GM04504 (cell line): ENCODE measurements at regions not wholly inside any gene's neighbourhood (a gene's known extent, or its start where the extent isn't known, plus 50 kb on each side); places are given as distances from the start of the nearest gene placed in this dataset.

ENCODE experiments used
- DNase-seq: peaks from one replicate; pipeline ENCODE4 v3.0.0-alpha.2; 2012; ENCODE audit warnings: low read depth

DNA sequence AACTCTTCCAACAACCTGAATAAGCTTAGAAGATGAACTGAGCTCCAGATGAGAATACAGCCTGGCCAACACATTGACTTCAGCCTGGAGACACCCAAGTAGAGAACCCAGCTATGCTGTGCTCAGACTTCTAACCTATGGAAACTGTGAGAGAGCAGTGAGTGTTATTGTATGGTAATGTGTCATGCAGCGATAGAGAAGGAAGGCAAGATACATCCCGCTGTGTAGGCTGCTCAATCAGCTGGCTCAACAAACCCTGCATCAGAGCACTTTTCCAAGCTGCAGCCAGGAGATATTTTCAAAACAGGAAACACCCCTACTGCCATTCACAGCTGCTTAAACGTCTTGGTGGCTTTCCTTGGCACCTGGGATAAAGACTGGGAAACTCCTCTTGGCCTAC, 321.3 kb downstream of the SIPA1L2 start:
- DNase-seq: no peak

DNA sequence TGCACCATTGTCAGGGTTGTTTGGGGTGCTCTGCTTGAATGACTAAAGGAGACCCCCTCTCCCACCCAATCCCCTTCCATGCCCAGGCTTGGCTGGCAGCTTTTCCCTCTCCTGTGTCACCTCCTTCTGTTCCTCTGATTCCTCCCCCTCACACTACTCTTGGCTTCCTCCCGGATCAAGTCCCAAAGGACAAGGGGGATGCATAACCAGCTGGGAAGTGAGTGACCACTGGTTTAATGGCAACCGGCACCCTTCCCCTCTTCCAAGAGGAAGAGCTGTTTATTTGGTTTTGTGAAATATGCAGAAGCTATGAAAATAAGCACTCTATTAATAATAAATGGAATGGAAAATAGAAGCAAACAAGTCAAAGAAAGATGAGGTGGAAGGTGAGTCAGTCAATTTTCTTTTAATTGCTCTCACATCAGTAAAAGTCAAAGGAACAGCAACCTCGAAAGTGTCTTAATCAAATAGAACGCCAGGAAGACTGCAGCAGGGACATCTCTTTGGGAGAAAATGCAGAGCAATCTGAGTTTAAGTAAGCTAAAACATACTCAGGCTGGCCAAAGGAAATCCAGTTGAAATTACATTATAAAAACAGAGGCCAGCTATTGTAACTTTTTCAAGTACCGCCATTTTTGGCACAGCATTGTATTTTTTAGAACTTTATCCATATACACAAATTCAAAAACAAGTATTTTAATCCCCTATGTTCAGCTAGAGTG, 322.5 kb downstream of the SIPA1L2 start:
- no peak for DNase-seq

DNA sequence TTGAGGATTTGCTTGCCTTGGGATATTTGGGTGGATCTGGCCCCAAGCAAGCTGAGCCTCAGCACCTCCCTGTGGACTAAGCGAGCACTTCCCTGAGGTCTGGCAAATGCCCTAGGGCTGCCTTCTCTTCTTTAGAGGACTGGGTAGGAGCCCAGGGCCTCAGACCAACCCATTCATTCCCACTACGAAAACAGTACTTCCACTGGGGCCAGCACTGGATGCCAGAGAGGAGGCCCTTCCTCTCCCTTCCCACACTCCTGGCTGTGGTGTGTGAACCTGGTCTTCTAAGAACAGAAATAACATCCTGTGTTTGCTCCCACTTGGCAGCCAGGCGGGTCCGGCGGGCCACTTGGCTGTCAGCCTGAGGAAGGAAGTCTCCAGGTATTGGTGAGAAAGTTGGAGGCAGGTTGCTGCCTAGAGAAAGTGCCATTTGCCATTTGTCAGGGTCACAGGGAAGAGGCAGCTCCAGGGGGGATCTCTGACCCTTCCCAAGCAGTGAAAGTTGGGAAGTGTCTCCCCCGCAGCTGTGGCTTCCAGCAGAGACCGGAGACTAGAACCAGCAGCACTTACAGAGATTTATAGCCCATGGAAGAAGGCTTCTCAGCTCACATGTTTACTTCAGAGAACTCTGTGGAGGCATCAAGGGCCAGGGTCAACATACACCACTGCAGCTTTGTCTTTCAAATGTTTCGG, 323.5 kb downstream of the SIPA1L2 start:
- no peak for DNase-seq

DNA sequence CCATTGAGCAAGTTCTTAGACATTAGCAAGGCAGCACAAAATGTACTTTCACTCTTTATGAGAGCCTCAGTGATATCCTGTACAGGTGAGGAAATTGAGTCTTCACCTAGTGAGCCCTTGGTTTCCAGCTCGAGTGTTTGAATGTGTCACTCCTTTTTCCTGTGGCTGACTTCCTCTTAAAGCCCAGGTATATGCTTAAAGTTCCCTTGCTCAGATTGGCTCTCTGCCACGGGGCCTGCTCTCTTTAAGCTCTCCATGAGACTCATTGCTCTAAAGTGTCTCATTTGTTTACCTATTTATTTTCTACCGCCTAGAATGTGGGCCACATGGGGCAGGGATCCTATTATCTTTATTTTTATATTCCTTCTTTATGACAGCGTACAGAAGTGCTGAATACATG, 324.9 kb downstream of the SIPA1L2 start:
- DNase-seq: no peak

DNA sequence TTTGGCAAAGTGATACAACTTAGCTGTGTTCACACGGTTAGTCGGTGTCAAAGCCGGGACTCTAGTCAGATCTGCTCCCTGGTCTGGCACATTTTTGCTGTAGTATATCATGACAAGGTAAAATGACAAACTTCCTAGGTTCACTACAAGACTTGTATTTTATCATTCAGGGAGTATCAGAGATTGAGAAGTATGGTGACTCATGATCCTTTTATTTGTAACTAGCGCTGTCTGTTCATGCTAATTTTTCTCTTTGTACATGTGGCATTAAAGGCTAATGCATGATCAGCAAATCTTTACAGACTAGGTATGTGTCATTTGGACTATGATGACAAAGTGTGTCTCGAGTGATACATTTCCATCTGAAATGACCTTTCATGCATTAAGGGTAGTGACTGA, 326.7 kb downstream of the SIPA1L2 start:
- no peak for DNase-seq

DNA sequence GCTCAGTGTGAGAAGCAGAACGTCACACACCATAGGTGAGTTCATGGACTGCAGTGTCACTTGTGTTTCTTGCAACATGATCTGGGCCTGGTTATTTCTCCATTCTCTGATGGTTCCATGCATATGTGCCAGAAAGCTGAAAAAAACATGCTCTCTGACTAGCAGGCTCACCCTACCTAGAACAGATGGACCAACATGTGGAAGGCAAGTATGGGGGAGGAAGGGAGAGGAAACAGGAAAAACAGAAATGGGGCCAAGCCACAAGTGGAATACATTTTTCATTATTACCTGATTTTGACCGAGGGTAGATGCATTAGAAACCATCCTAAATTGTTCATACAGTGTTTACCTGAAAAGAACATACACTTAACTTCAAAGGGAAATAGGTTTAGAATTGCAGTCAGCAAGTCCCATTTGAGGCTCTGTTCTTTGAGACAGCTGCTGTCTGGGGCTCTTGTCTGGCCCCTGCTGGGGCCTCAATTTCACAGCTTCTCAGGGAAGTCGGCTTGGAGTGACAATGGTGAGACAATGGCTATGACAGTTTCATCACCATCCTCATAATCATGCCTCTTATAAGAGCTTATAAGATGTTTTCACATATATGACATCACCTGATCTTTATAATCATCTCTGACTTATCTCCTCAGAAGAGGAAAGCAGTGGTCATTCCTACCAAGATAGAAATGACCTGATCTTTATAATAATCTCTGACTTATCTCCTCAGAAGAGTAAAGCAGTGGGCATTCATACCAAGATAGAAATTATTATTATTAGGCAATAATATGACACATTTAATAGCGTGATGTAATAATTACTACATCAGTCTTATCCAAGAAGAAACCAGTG, 327.3 kb downstream of the SIPA1L2 start:
- DNase-seq: no peak

DNA sequence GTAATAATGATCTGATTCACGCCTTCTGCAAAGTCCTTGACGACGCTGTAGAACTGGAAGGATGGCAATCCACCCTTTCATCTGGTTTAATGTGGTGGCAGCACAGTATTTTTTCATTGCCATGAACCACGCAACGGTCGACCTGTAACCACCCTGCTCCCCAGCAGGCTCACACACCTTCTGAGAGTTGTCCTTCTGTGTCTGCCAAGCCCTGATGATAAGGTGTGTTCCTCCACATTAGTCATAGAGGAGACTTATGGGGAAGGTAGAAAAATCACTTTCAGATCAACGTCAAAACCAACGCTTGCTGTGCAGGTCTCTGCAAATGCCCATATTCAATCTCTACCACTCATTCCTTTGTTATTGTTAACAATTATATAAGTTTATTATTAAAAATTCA, 328.7 kb downstream of the SIPA1L2 start:
- no peak for DNase-seq

DNA sequence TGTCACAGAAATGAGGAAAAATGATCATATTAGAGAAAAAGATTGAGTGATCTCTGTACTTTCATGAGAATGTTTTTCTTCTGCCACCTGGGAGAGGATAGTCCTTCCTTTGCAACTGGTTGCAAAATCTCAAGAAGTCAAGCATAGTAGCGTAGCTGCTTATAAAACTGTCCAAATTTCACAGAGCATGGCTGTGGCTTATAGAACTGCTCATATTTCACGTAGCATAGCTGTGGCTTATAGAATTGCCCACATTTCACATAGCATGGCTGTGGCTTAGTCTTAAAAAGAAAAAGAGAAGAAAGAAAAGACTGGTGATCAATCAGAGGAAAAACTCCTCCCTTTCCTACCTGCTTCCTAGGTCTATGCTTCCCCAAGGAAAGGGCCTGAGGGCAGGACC, 329.5 kb downstream of the SIPA1L2 start:
- DNase-seq: no peak

DNA sequence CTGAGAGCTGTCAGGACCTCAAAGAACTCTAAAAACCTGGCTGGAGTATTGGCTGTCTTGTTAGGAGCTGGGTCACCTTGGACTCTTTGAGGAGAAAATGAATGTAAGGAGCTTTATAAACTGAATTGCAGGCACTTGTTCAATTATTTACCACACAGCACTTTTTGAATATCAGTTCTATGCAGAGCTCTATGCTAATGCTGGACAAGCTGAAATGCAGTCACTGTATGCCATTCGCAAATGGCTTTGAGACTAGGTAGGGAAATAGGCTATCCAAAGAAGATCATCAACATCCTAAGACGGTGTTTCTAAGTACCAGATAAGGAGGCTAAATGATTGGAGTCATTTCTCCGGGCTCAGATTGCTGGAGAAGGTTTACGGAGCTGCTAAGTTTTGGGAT, 333.5 kb downstream of the SIPA1L2 start:
- DNase-seq: no peak

DNA sequence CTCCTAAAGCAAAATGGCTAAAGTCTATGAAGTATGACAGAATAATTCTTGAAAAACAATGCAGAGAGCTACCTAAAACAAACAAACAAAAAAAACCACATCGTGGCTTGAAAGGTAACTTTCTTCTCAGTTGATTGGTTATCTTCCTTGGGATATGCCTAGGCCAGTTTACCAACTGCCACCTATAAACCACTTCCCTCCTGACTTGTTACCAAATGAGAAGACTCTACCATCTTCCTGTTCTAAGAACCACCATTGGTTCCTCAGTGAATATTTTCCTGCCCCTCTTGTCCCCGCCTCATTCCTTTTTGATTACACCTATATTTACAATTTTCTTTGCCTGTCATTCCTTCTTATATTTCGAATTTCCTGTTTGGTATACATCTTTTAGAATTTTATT, 336.6 kb downstream of the SIPA1L2 start:
- no peak for DNase-seq

DNA sequence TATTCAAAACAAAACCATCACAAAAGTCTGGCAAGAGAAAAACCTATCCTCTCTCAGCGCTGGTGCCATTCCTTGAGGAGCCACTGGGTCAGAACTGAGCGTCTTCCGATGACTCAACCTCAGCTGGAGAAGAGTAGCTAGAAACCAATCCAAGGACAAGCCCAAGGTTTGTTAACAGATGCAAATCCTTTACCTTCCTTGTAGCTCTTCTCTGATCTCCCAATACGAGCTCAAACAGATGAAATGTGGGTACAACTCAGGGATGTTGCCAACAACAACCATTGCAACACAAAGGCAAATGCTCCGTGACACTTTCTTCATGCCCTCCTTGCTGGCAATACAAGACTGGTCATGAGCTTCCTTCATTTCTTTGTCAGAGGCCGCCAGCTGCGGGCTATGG, 337.1 kb downstream of the SIPA1L2 start:
- no peak for DNase-seq

DNA sequence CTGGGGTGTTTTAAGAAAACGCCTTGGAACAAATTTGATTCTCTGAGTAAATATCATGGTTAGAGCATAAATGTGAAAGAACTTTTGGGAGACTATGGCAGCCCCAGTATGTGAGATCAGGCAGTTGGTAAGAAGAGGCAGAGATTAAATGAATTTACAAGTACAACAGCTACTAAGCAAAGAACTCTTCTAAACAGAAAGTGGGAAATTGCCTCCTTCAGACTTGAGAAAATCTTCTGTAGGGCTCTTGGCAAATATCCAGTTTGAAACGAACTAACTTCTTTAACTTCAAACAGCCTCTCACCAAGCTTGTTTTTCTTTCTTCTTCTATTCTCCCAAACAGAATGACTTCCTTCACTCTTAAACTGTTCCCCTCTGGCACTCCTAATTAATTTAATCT, 337.7 kb downstream of the SIPA1L2 start:
- no peak for DNase-seq

DNA sequence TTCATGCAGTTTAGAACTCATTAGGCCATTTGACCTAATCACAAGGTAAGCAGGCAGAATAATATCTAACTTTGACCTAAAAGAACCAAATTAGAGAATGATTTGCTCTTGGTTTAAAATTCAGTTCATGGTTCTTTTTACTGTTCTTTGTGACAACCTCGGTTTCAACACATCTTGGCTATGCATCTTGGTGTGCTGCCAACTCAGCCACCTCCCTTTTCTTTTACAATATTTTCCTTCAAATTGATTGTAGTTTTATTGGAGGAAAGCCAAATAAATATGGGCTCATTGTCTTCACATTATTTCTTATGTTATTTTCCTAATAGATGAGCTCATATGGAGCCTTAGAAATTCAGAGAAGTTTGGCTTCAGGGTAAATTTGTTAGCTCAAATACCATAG, 338.3 kb downstream of the SIPA1L2 start:
- DNase-seq: no peak

DNA sequence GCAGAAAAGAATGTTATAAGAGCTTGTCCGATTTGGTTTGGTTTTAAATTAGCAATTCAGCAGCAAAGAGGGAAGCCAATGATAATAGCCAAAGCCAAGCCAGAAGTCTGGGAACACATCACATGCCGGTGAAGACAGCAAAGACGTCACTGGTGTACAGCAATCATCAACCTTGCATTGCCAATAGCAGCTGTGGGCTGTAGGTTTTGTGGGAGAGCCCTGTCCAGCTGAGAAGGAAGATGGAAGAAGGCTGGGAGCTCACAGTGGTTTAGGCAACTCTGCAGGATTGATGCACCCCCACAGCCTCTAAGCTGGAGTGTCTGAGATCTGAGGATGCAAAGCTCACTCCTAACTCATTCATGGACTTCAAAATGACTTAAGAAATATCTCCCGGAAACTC, 338.7 kb downstream of the SIPA1L2 start:
- no peak for DNase-seq

DNA sequence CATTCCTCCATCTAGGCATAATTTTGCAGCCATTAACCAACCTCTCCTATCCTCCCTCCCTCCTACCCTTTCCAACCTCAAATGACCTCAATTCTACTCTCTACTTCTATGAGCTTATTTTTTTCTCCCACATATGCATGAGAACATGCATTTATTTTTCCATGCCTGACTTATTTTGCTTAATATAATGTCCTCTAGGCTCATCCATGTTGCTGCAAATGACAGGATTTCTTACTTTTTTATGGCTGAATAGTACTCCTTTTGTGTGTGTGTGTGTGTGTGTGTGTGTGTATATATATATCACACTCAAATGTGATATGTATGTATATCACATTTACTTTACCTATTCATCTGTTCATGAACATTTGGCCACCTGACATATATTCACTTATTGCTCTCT, 339.4 kb downstream of the SIPA1L2 start:
- no peak for DNase-seq

DNA sequence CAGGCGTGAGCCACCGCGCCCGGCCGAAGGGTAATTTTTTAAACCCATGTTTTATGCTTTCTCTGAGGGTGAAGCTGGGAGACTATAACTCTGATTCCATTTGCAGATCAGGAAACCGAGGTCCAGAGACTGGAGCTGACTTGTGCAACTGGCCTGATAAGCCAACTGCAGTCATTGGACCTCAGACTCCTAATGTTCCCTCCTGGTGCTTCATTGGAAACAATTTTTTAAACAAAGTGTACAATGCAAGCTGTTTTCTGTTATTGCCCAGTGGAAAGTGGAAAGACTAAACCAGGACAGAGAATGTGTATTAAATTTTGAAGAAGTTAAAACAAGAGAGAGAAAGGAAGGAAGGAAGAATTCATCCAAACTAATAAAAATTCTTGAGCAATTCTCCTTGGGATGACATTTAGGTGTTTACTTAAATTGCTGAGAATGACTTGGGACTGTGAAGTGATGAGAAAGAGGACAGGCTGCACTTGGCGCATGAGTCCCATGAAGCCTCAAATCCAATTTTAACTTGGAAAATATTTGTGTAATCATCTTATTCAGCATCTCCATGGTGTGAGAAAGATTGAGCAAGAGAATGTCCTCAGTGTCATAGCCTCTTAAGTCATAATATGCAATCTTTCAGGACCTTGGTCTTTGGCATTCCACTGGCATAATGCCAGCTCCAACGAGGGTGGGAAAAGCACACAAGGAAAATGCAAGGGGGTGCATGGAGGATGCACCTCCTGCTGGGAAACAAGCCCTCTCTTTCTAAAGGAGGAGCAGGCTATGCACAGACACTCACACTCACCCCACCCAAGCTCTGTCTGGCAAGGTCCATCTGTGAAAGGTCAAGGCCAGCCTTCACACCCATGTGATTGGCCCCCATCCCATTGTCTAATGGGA, 342.0 kb downstream of the SIPA1L2 start:
- DNase-seq: peak; percentile 26

DNA sequence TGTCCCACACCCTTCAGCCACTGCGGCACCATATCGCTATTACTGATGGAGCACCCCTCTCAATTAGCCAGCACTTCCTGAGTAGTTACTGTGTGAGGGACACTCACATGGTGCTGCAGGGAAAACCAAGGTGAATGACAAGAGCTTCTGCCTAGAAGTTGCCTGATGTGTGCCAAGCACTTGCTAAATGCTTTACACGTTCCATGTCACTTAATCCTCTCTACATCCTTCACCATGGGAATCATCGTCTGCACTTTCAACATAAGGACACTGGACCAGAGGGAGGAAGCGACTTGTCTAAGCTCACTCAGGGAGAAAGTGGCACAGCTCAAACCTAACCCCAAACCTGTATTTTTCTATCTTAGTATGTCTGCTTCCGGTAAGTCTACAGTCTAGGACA, 344.8 kb downstream of the SIPA1L2 start:
- DNase-seq: no peak

DNA sequence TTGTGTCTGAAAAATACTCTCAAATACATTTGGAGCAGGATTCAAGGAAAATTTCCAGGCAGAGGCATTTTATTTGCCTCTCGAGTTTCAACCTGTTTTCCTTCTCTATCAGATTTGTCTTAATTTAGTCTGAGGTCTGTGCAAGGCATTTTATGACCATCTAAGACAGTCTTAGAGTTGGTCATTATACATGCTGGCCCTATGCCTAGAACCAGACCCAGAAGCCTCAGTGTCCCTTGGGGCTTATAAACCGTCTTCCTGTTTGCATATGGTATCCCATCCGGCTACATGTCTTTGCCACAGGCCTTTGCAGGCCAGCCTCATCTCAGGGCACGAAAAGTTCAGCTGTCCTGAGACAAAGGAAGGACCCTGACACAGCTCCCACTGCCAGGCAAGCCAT, 346.1 kb downstream of the SIPA1L2 start:
- peak; percentile 20 for DNase-seq

DNA sequence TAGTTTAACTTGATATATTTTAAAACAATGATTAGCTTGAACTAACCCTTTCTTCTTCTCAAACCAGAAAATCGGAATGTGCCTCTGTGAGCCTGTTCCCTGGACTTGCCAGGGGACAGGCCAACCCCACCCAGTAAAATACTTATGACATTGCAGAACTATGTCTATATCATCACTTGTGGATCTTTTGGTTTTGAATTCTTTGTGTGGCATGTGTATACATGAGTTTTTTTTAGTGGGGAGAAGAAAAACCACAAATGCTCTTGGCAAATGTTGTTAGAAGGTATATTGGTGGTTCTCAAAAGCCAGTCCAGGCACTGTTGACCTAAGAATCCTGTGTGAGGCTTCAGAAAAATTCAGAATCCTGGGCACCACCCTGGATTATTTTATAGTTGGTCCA, 347.4 kb downstream of the SIPA1L2 start:
- DNase-seq: no peak

DNA sequence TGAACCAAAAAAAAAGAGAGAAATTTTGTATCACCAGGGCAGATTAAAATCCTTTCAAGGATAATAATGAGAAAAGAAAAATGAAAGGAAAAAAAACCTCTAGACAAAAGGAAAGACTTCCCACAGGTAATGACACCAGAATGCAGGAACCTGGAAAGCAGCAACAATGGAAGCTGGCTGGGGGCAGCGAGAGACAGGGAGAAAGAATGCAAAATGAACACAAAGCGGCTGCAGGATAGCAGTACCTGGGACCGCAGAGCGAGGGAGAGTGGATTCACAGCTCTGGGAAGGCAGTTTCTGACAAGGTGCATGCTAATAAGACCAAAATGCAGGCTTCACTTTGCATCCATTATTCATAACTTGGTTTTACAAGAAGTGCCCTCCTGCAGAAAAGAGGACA, 349.0 kb downstream of the SIPA1L2 start:
- DNase-seq: no peak

DNA sequence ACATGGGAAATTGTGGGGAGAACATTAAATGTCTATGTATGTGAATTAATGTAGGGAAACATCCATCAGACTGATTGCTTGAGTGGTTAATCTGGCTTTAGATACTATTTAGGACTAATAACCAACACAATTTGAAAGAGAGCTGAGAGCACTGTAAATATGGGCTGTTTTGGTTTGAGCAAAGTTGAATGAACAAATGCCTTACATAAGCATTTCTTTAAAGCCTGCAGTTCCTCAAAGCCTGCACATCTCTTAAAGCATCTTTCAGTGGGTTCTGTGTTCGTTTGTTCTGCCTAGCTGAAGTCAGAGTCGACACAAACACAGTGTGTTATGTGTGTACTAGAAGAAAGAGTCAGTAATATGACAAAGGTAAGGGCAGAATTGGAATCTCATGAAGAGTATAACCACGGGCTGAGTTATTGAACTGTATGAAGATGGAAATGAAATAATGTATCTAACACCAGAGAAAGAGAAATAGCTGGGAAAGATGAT, 350.0 kb downstream of the SIPA1L2 start:
- no peak for DNase-seq

DNA sequence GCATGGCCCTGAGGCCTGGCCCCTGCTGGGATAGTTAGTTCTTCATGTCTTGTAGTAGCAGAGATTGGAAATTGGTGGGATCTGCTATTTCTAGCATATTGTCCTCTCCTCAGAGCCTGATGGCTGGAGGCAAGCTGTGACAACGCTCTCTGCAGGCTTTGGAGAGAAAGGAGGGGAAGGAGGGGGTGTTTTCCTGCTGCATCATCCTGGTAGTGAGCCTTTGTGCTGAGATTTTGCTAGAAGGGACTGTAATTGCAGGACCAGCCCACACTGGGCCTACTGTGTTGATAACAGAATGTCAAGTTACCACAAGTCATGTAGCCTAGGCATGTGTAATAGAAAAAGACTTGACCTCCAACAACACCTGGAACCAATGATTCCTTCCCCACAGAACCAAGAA, 351.0 kb downstream of the SIPA1L2 start:
- DNase-seq: no peak
